Myocyte (in vitro differentiated cells): ENCODE measurements at regions not wholly inside any gene's neighbourhood (a gene's known extent, or its start where the extent isn't known, plus 50 kb on each side); places are given as distances from the start of the nearest gene placed in this dataset.
A peak's percentile ranks its signal among the peaks of the same experiment; 100 is the strongest.
"Not testable (repeated sequence)": the region's sequence is repeated elsewhere in the genome, so short reads cannot be mapped to it uniquely, and the experiment has no call there.

ENCODE experiments used
- DNase-seq: peaks from one replicate; pipeline ENCODE4 v3.0.0-alpha.2; 2012; ENCODE audit warnings: low read depth

GRCh38 chr7:10455936-10456335, 517.7 kb upstream of the PHF14 start:
- DNase-seq = no peak

GRCh38 chr7:10460474-10460873, 513.2 kb upstream of the PHF14 start:
- DNase-seq = no peak

- no peak for DNase-seq
These were observed 510.0 kb upstream of the PHF14 start for GRCh38 chr7:10463701-10464100.

GRCh38 chr7:10465536-10465935, 508.1 kb upstream of the PHF14 start:
- DNase-seq = not testable (repeated sequence)

- DNase-seq = no peak
These were observed 504.8 kb upstream of the PHF14 start for GRCh38 chr7:10468908-10469307.

GRCh38 chr7:10469476-10469875, 504.2 kb upstream of the PHF14 start:
- DNase-seq = no peak

- no peak for DNase-seq
These were observed 502.2 kb upstream of the PHF14 start for GRCh38 chr7:10471280-10472058.

GRCh38 chr7:10472115-10472514, 501.6 kb upstream of the PHF14 start:
- no peak for DNase-seq

- no peak for DNase-seq
These were observed 500.1 kb upstream of the PHF14 start for GRCh38 chr7:10473569-10473968.

- peak; percentile 64 for DNase-seq
These were observed 499.6 kb upstream of the PHF14 start for GRCh38 chr7:10474048-10474447.

GRCh38 chr7:10475940-10476641, 497.6 kb upstream of the PHF14 start:
- no peak for DNase-seq

- DNase-seq = no peak
These were observed 497.0 kb upstream of the PHF14 start for GRCh38 chr7:10476642-10477041.

GRCh38 chr7:10483671-10484070, 490.0 kb upstream of the PHF14 start:
- no peak for DNase-seq

GRCh38 chr7:10484767-10485166, 488.9 kb upstream of the PHF14 start:
- DNase-seq = no peak

GRCh38 chr7:10501206-10501884, 472.3 kb upstream of the PHF14 start:
- DNase-seq = not testable (repeated sequence)

- DNase-seq = no peak
These were observed 466.6 kb upstream of the PHF14 start for GRCh38 chr7:10507032-10507431.

- no peak for DNase-seq
These were observed 452.4 kb upstream of the PHF14 start for GRCh38 chr7:10521306-10521705.

GRCh38 chr7:10533429-10533828, 440.2 kb upstream of the PHF14 start:
- DNase-seq = not testable (repeated sequence)

- DNase-seq = no peak
These were observed 437.1 kb upstream of the PHF14 start for GRCh38 chr7:10536561-10536960.

GRCh38 chr7:10537764-10538163, 435.9 kb upstream of the PHF14 start:
- DNase-seq = no peak

- DNase-seq = no peak
These were observed 416.3 kb upstream of the PHF14 start for GRCh38 chr7:10557375-10557774.

- no peak for DNase-seq
These were observed 413.2 kb upstream of the PHF14 start for GRCh38 chr7:10560497-10560896.
